ENCODE measurements at regions not wholly inside any gene's neighbourhood (a gene's known extent, or its start where the extent isn't known, plus 50 kb on each side); places are given as distances from the start of the nearest gene placed in this dataset.

- TF ChIP-seq MYC (IDR thresholded peaks at IDR 0.05; ENCODE audit: low read depth, low read length), result no peak
- no peak for TF ChIP-seq POLR2A (IDR thresholded peaks at IDR 0.05; ENCODE audit: extremely low read depth, insufficient read length)
- no peak for TF ChIP-seq CTCF (IDR thresholded peaks at IDR 0.05; ENCODE audit: low read depth, low read length)
- no peak for TF ChIP-seq MAX (IDR thresholded peaks at IDR 0.05; ENCODE audit: low read depth, low read length)
- H3K4me3 ChIP-seq (ENCODE audit: low read depth, low read length), result no peak overlapping the region
- no peak for DNase-seq (ENCODE audit: low read depth)
Measured at GRCh38 chr11:104323841-104324240, 159.9 kb upstream of the PDGFD start.

- DNase-seq (ENCODE audit: low read depth), result no peak
- no peak for TF ChIP-seq CTCF (IDR thresholded peaks at IDR 0.05; ENCODE audit: low read depth, low read length)
- H3K4me3 ChIP-seq (ENCODE audit: low read depth, low read length), result no peak overlapping the region
Measured at GRCh38 chr11:104322696-104323095, 158.7 kb upstream of the PDGFD start.

GRCh38 chr11:104320956-104321355 is 157.0 kb upstream of the PDGFD start:
- TF ChIP-seq CTCF (IDR thresholded peaks at IDR 0.05; ENCODE audit: low read depth, low read length), result no peak
- TF ChIP-seq MYC (IDR thresholded peaks at IDR 0.05; ENCODE audit: low read depth, low read length), result no peak
- no peak for TF ChIP-seq MAX (IDR thresholded peaks at IDR 0.05; ENCODE audit: low read depth, low read length)
- no peak for TF ChIP-seq POLR2A (IDR thresholded peaks at IDR 0.05; ENCODE audit: extremely low read depth, insufficient read length)
- DNase-seq (ENCODE audit: low read depth), result no peak
- H3K4me3 ChIP-seq (ENCODE audit: low read depth, low read length), result no peak overlapping the region

GRCh38 chr11:104320097-104320496 is 156.2 kb upstream of the PDGFD start:
- DNase-seq (ENCODE audit: low read depth), result no peak
- TF ChIP-seq POLR2A (IDR thresholded peaks at IDR 0.05; ENCODE audit: extremely low read depth, insufficient read length) (no peak), MAX (IDR thresholded peaks at IDR 0.05; ENCODE audit: low read depth, low read length) (no peak), MYC (IDR thresholded peaks at IDR 0.05; ENCODE audit: low read depth, low read length) (no peak), CTCF (IDR thresholded peaks at IDR 0.05; ENCODE audit: low read depth, low read length) (no peak)
- H3K4me3 ChIP-seq (ENCODE audit: low read depth, low read length), result no peak overlapping the region

- TF ChIP-seq CTCF (IDR thresholded peaks at IDR 0.05; ENCODE audit: low read depth, low read length) (no peak), POLR2A (IDR thresholded peaks at IDR 0.05; ENCODE audit: extremely low read depth, insufficient read length) (no peak)
- H3K4me3 ChIP-seq (ENCODE audit: low read depth, low read length), result no peak overlapping the region
- DNase-seq (ENCODE audit: low read depth), result no peak
Measured at GRCh38 chr11:104319396-104319795, 155.4 kb upstream of the PDGFD start.

GRCh38 chr11:104306862-104307474 is 143.0 kb upstream of the PDGFD start:
- H3K4me3 ChIP-seq (ENCODE audit: low read depth, low read length), result no peak overlapping the region
- TF ChIP-seq MYC (IDR thresholded peaks at IDR 0.05; ENCODE audit: low read depth, low read length) (no peak), CTCF (IDR thresholded peaks at IDR 0.05; ENCODE audit: low read depth, low read length) (no peak), MAX (IDR thresholded peaks at IDR 0.05; ENCODE audit: low read depth, low read length) (no peak), POLR2A (IDR thresholded peaks at IDR 0.05; ENCODE audit: extremely low read depth, insufficient read length) (no peak)
- DNase-seq (ENCODE audit: low read depth), result no peak
